ENCODE measurements at regions not wholly inside any gene's neighbourhood (a gene's known extent, or its start where the extent isn't known, plus 50 kb on each side); places are given as distances from the start of the nearest gene placed in this dataset.

GRCh38 chr2:42905341-42906110 lies 113.1 kb upstream of the HAAO start:
- Histone ChIP-seq H2AFZ (ENCODE audit: low read depth, low read length) (no peak overlapping the region), H3K4me3 (ENCODE audit: low read length) (no peak overlapping the region), H3K9ac (ENCODE audit: low read length) (no peak overlapping the region), H3K27ac (ENCODE audit: low read length) (no peak overlapping the region), H3K4me2 (ENCODE audit: low read length) (no peak overlapping the region), H3K9me3 (ENCODE audit: insufficient read depth, low read length) (no peaks in the 10 kb centered on the region), H4K20me1 (ENCODE audit: insufficient read depth, low read length) (no peaks in the 10 kb centered on the region), H3K4me1 (ENCODE audit: low read length) (no peaks in the 10 kb centered on the region), H3K36me3 (replicated peaks; ENCODE audit: low read depth, low read length) (no peaks in the 10 kb centered on the region), H3K79me2 (ENCODE audit: low read length) (no peaks in the 10 kb centered on the region), H3K27me3 (ENCODE audit: low read depth, low read length) (no peaks in the 10 kb centered on the region)
- TF ChIP-seq EZH2phosphoT487 (IDR thresholded peaks at IDR 0.05; ENCODE audit: low read depth) (no peak), CTCF (IDR thresholded peaks at IDR 0.05; ENCODE audit: low read depth, low read length) (no peak)

GRCh38 chr2:42904576-42904876 lies 112.1 kb upstream of the HAAO start:
- no peak overlapping the region for H3K9ac ChIP-seq (ENCODE audit: low read length)
- H3K4me3 ChIP-seq (ENCODE audit: low read length) = no peak overlapping the region
- H3K4me1 ChIP-seq (ENCODE audit: low read length) = no peaks in the 10 kb centered on the region
- no peaks in the 10 kb centered on the region for H3K36me3 ChIP-seq (replicated peaks; ENCODE audit: low read depth, low read length)
- no peak overlapping the region for H2AFZ ChIP-seq (ENCODE audit: low read depth, low read length)
- no peak overlapping the region for H3K27ac ChIP-seq (ENCODE audit: low read length)
- TF ChIP-seq CTCF (IDR thresholded peaks at IDR 0.05; ENCODE audit: low read depth, low read length) (no peak), EZH2phosphoT487 (IDR thresholded peaks at IDR 0.05; ENCODE audit: low read depth) (no peak)
- H3K4me2 ChIP-seq (ENCODE audit: low read length) = no peak overlapping the region
- H4K20me1 ChIP-seq (ENCODE audit: insufficient read depth, low read length) = no peaks in the 10 kb centered on the region
- no peaks in the 10 kb centered on the region for H3K79me2 ChIP-seq (ENCODE audit: low read length)
- H3K9me3 ChIP-seq (ENCODE audit: insufficient read depth, low read length) = no peaks in the 10 kb centered on the region
- H3K27me3 ChIP-seq (ENCODE audit: low read depth, low read length) = no peaks in the 10 kb centered on the region

DNA sequence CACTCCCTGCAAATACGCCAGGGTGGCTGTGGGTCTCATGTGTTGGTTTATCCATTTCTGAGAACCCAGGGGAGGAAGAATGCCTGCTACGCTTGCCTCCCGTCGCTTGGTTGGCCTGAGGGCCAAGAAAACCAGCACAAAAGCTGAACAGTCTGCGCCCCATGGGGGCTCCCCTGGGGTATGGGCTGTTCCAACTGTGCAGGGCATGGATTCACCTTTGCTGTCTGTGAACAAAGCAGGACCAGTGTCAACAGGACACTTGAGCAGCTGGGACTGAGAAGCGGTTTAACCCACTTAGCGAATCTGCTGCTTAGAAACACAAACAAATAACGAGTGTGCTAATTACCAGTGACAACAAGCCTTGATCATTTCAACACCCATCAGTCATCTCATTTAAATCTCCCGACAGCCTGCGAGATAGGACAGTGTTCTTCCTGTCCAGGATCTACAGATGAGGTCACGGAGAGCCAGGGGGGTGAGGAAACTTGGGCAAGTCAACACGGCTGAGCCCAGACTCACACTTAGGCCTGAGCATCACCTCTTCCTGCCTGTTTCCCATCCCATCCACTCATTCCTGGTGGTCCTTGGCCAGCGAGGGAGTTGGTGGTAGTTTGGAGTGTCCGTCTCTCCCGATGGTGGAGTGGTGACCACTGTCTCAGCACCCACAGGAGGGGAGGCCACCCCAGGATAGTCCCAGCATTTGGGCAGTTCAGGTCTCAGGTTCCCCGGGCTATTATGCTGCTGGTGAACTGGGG lies 111.6 kb upstream of the HAAO start:
- TF ChIP-seq EZH2phosphoT487 (IDR thresholded peaks at IDR 0.05; ENCODE audit: low read depth) (no peak), CTCF (IDR thresholded peaks at IDR 0.05; ENCODE audit: low read depth, low read length) (no peak)
- H3K27me3 ChIP-seq (ENCODE audit: low read depth, low read length) = peaks cover 3% of the 10 kb centered on the region; the same call in 1 of the 2 replicates
- H2AFZ ChIP-seq (ENCODE audit: low read depth, low read length) = no peak overlapping the region
- H3K9me3 ChIP-seq (ENCODE audit: insufficient read depth, low read length) = no peaks in the 10 kb centered on the region
- no peaks in the 10 kb centered on the region for H3K79me2 ChIP-seq (ENCODE audit: low read length)
- H3K36me3 ChIP-seq (replicated peaks; ENCODE audit: low read depth, low read length) = no peaks in the 10 kb centered on the region
- no peaks in the 10 kb centered on the region for H4K20me1 ChIP-seq (ENCODE audit: insufficient read depth, low read length)
- no peak overlapping the region for H3K4me2 ChIP-seq (ENCODE audit: low read length)
- H3K4me1 ChIP-seq (ENCODE audit: low read length) = no peaks in the 10 kb centered on the region
- H3K9ac ChIP-seq (ENCODE audit: low read length) = no peak overlapping the region
- no peak overlapping the region for H3K4me3 ChIP-seq (ENCODE audit: low read length)
- H3K27ac ChIP-seq (ENCODE audit: low read length) = no peak overlapping the region

GRCh38 chr2:42902939-42903709 lies 110.7 kb upstream of the HAAO start:
- Histone ChIP-seq H3K9me3 (ENCODE audit: insufficient read depth, low read length) (no peaks in the 10 kb centered on the region), H3K4me1 (ENCODE audit: low read length) (no peaks in the 10 kb centered on the region), H3K4me3 (ENCODE audit: low read length) (no peak overlapping the region), H3K4me2 (ENCODE audit: low read length) (no peak overlapping the region), H3K27me3 (ENCODE audit: low read depth, low read length) (peaks cover 3% of the 10 kb centered on the region; the same call in 1 of the 2 replicates), H2AFZ (ENCODE audit: low read depth, low read length) (no peak overlapping the region), H3K79me2 (ENCODE audit: low read length) (no peaks in the 10 kb centered on the region), H3K9ac (ENCODE audit: low read length) (no peak overlapping the region), H3K36me3 (replicated peaks; ENCODE audit: low read depth, low read length) (no peaks in the 10 kb centered on the region), H4K20me1 (ENCODE audit: insufficient read depth, low read length) (no peaks in the 10 kb centered on the region), H3K27ac (ENCODE audit: low read length) (no peak overlapping the region)
- TF ChIP-seq EZH2phosphoT487 (IDR thresholded peaks at IDR 0.05; ENCODE audit: low read depth) (no peak), CTCF (IDR thresholded peaks at IDR 0.05; ENCODE audit: low read depth, low read length) (no peak)
